RWPE2 (cell line): ENCODE measurements at regions not wholly inside any gene's neighbourhood (a gene's known extent, or its start where the extent isn't known, plus 50 kb on each side); places are given as distances from the start of the nearest gene placed in this dataset.

Source experiments
- ATAC-seq: fragments of 200-7000 bp; cut with Tn5 transposase; 3 replicates; pipeline ENCODE4 v1.9.1; 2021; ENCODE audit warnings: low read depth
- DNase-seq: peaks from one replicate; pipeline ENCODE4 v3.0.0-alpha.2; 2020; ENCODE audit warnings: low spot score
- H3K27ac ChIP-seq: fragments of 450-650 bp; 2 replicates; pipeline ENCODE4 v1.5.1; 2017; ENCODE audit warnings: mild to moderate bottlenecking; ENCODE audit not compliant: poor library complexity, severe bottlenecking
- H3K27me3 ChIP-seq: fragments of 250-450 bp; sonication (Bioruptor Pico); 2 replicates; pipeline ENCODE4 v1.5.1; 2021; ENCODE audit warnings: mild to moderate bottlenecking, moderate library complexity; ENCODE audit not compliant: insufficient read depth, poor library complexity, severe bottlenecking
- H3K36me3 ChIP-seq: fragments of 250-450 bp; sonication (Bioruptor Pico); 2 replicates; pipeline ENCODE4 v1.5.1; 2020; ENCODE audit warnings: low read depth, mild to moderate bottlenecking, moderate library complexity
- H3K4me1 ChIP-seq: fragments of 250-450 bp; sonication (Bioruptor Pico); 2 replicates; pipeline ENCODE4 v1.5.1; 2021; ENCODE audit warnings: mild to moderate bottlenecking, moderate library complexity; ENCODE audit not compliant: insufficient read depth, poor library complexity, severe bottlenecking
- H3K4me3 ChIP-seq: fragments of 250-450 bp; sonication (Bioruptor Pico); 2 replicates; pipeline ENCODE4 v1.5.1; 2021; ENCODE audit warnings: mild to moderate bottlenecking, moderate library complexity; ENCODE audit not compliant: severe bottlenecking
- H3K9me3 ChIP-seq: fragments of 250-450 bp; sonication (Bioruptor Pico); 2 replicates; pipeline ENCODE4 v1.5.1; 2021; ENCODE audit warnings: mild to moderate bottlenecking, moderate library complexity; ENCODE audit not compliant: severe bottlenecking
- TF ChIP-seq, protein P1 (sequence below): fragments of 450-650 bp; IDR thresholded peaks from one replicate; pipeline ENCODE4 v1.5.1; 2017; ENCODE audit warnings: mild to moderate bottlenecking, moderate library complexity; ENCODE audit not compliant: poor library complexity, severe bottlenecking

DNA sequence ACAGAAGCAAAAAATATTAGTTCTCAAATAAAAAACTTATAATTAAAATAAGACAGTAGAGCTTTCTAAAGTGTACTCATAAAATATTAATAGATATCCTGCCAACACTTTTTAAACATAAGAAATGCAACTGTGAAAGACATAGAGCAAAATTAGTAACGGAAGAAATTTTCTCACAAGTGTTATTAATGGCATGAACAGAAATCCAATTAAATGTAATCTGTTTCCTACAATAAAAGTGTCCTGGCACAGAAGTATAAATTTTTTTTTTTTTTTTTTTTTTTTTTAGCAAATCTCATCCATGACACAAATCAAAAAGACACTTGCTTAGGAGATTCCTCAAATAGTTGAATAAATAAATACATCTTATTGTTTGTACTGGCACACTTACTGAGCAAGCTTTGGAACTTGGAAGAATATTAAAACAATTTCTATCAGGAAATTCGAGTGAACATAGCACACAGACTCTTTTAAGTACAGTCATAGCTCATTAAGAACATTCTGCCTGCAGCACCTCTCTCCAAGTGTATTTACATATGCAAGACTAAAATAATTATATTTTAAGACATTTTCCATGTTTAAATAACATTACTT is 227.2 kb upstream of the ROBO2 start:
- Histone ChIP-seq H3K27me3 (no peaks in the 10 kb centered on the region), H3K4me3 (no peak overlapping the region), H3K4me1 (no peaks in the 10 kb centered on the region), H3K36me3 (no peaks in the 10 kb centered on the region), H3K9me3 (no peaks in the 10 kb centered on the region), H3K27ac (no peak overlapping the region)
- ATAC-seq (no peak), DNase-seq (no peak)
- TF ChIP-seq, protein P1, sequence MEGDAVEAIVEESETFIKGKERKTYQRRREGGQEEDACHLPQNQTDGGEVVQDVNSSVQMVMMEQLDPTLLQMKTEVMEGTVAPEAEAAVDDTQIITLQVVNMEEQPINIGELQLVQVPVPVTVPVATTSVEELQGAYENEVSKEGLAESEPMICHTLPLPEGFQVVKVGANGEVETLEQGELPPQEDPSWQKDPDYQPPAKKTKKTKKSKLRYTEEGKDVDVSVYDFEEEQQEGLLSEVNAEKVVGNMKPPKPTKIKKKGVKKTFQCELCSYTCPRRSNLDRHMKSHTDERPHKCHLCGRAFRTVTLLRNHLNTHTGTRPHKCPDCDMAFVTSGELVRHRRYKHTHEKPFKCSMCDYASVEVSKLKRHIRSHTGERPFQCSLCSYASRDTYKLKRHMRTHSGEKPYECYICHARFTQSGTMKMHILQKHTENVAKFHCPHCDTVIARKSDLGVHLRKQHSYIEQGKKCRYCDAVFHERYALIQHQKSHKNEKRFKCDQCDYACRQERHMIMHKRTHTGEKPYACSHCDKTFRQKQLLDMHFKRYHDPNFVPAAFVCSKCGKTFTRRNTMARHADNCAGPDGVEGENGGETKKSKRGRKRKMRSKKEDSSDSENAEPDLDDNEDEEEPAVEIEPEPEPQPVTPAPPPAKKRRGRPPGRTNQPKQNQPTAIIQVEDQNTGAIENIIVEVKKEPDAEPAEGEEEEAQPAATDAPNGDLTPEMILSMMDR, result no peak

DNA sequence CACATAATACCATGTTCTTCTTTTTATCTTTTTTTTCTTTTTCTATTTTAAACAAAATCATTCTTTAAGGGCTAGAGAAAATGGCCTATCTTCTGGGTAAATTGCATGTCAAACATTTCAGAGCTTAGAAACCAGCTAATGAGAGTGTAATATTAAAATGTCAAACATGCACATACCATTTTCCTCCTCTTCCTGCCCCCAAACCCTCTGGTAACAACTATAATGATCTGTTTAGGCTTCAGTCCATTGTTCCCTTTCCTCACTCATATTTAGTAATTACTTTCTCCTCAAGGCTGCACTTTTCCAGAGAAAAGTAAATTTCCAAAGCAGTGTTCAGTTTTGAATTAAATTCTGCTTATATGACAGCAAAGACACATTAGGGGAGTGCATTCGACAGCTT is 224.3 kb upstream of the ROBO2 start:
- no peaks in the 10 kb centered on the region for H3K9me3 ChIP-seq
- H3K27me3 ChIP-seq, result no peaks in the 10 kb centered on the region
- no peak overlapping the region for H3K27ac ChIP-seq
- no peaks in the 10 kb centered on the region for H3K4me1 ChIP-seq
- ATAC-seq, result no peak
- TF ChIP-seq, protein P1, result no peak
- H3K4me3 ChIP-seq, result no peak overlapping the region
- DNase-seq, result no peak
- H3K36me3 ChIP-seq, result no peaks in the 10 kb centered on the region

GRCh38 chr3:76820481-76820880 is 219.4 kb upstream of the ROBO2 start:
- Histone ChIP-seq H3K27ac (no peak overlapping the region), H3K4me3 (no peak overlapping the region), H3K4me1 (no peaks in the 10 kb centered on the region), H3K27me3 (no peaks in the 10 kb centered on the region), H3K36me3 (no peaks in the 10 kb centered on the region), H3K9me3 (no peaks in the 10 kb centered on the region)
- no peak for DNase-seq
- TF ChIP-seq, protein P1, result no peak
- ATAC-seq, result no peak

DNA sequence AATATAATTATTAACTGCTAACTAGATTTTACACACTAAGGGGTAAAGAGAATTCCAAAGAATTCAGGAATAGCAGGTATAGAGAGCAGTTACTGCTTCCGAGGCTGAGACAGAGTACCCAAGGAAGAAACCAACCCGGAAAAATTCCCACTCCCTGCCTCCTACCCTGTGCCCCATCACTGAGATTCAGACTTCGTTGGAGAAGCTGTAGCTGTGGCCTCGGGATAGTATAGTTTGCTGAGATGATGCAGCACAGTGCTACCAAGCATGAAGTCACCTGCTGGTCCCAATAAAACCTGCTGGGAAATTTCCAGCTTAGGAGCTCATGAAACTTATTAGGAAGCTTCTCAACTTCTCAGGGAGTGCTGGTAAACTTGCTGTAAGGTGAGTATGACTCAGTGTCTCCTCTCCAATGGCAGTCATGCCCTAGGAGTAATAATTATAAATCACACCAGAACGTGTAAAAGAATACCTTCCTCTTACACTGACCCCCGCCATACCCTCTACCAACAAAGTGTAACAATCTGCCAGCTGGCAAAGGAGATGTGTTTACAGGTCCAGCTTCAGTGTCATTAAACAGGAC is 215.2 kb upstream of the ROBO2 start:
- Histone ChIP-seq H3K27me3 (no peaks in the 10 kb centered on the region), H3K4me3 (no peak overlapping the region), H3K27ac (no peak overlapping the region), H3K9me3 (no peaks in the 10 kb centered on the region), H3K36me3 (no peaks in the 10 kb centered on the region), H3K4me1 (no peaks in the 10 kb centered on the region)
- DNase-seq, result no peak
- ATAC-seq, result no peak
- TF ChIP-seq, protein P1, result no peak

DNA sequence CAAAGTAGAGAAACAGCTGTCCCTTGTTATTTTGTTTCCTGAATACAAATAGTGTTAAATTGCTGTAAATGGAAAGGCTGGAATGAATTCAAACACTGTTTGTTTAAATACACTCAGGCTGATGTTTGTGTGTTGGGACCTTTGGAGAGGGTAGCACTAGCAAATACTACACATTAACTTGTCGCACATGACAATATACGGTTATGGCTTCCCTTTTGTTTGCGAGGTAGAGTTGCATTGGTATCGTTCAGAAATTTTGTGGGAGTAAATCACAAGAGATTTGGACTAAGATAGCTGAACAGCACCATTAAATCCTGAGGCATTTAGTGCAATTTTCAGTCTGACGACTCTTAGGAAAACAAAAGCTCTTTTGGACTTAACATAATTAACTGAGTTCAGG is 213.0 kb upstream of the ROBO2 start:
- H3K27me3 ChIP-seq, result no peaks in the 10 kb centered on the region
- no peaks in the 10 kb centered on the region for H3K4me1 ChIP-seq
- no peak for DNase-seq
- H3K4me3 ChIP-seq, result no peak overlapping the region
- no peaks in the 10 kb centered on the region for H3K36me3 ChIP-seq
- TF ChIP-seq, protein P1, result no peak
- no peak overlapping the region for H3K27ac ChIP-seq
- no peaks in the 10 kb centered on the region for H3K9me3 ChIP-seq
- ATAC-seq, result no peak
